BJ (cell line): ENCODE measurements at regions not wholly inside any gene's neighbourhood (a gene's known extent, or its start where the extent isn't known, plus 50 kb on each side); places are given as distances from the start of the nearest gene placed in this dataset.

Source experiments
- CTCF ChIA-PET: fragments of 350-600 bp; formaldehyde crosslinking; extraction: SDS; loops from one replicate; lab custom pipeline; 2021; ENCODE audit warnings: antibody characterized with exemption, inconsistent platforms; lab: Yijun Ruan, JAX
- POLR2A ChIA-PET: fragments of 300-600 bp; sonication (Branson Sonifier 250); formaldehyde crosslinking; extraction: SDS; loops from one replicate; lab custom pipeline; 2021; ENCODE audit warnings: antibody characterized with exemption; lab: Charles Lee
- DNase-seq: peaks from one replicate; pipeline ENCODE4 v3.0.0-alpha.2; 2011; ENCODE audit warnings: low read depth
- H3K27me3 ChIP-seq: 2 replicates; pipeline ENCODE4 v1.6.0; 2011; ENCODE audit warnings: low read length; ENCODE audit not compliant: control insufficient read depth, insufficient read depth
- H3K36me3 ChIP-seq: 2 replicates; pipeline ENCODE4 v1.5.1; 2011; ENCODE audit warnings: low read length; ENCODE audit not compliant: control insufficient read depth, insufficient read depth
- H3K4me3 ChIP-seq: 2 replicates; pipeline ENCODE4 v1.5.1; 2011; ENCODE audit warnings: low read depth, mild to moderate bottlenecking, control low read depth, low read length
- TF ChIP-seq, protein P1 (sequence below): IDR thresholded peaks from 2 replicates; pipeline ENCODE4 v1.5.1; 2011; ENCODE audit warnings: low read depth, mild to moderate bottlenecking, control low read depth, inconsistent platforms, low read length, moderate library complexity; ENCODE audit not compliant: insufficient read depth

DNA sequence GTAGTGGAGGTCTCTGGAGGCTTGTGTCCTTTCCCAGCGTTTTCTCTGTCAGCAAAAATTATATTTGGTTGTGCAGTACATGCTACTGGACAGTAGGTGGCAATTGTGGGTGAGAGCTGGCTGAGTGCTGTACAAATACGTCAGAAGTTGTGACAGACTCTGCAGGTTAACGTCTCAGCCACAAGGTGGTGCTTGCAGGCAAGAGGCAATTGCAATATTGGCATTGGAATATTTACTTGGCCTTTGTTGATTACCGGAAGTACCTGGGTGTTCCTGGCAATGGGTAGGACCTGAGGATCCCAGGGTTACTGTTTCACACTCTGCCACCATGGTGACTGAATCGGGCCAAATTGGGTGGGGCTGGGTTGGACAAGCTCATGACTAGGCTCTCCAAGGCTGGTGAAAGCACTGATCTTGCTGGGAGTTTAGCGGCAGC, 333.9 kb upstream of the LMO3 start:
- POLR2A ChIA-PET: no interaction called here
- CTCF ChIA-PET: no interaction called here
- DNase-seq: no peak
- Histone ChIP-seq H3K27me3 (no peaks in the 10 kb centered on the region), H3K4me3 (no peak overlapping the region), H3K36me3 (no peaks in the 10 kb centered on the region)
- TF ChIP-seq, protein P1, sequence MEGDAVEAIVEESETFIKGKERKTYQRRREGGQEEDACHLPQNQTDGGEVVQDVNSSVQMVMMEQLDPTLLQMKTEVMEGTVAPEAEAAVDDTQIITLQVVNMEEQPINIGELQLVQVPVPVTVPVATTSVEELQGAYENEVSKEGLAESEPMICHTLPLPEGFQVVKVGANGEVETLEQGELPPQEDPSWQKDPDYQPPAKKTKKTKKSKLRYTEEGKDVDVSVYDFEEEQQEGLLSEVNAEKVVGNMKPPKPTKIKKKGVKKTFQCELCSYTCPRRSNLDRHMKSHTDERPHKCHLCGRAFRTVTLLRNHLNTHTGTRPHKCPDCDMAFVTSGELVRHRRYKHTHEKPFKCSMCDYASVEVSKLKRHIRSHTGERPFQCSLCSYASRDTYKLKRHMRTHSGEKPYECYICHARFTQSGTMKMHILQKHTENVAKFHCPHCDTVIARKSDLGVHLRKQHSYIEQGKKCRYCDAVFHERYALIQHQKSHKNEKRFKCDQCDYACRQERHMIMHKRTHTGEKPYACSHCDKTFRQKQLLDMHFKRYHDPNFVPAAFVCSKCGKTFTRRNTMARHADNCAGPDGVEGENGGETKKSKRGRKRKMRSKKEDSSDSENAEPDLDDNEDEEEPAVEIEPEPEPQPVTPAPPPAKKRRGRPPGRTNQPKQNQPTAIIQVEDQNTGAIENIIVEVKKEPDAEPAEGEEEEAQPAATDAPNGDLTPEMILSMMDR: 0 out of 2 replicates have a peak, but pooled peaks have one; percentile 16

- ChIA-PET POLR2A (no interaction called here), CTCF (no interaction called here)
- TF ChIP-seq, protein P1: no peak
- no peak for DNase-seq
- H3K36me3 ChIP-seq: no peaks in the 10 kb centered on the region
- H3K27me3 ChIP-seq: no peaks in the 10 kb centered on the region
- no peak overlapping the region for H3K4me3 ChIP-seq
Observed at GRCh38 chr12:16927259-16927658, 321.3 kb upstream of the LMO3 start.

GRCh38 chr12:16920451-16920850, 314.5 kb upstream of the LMO3 start:
- no peak overlapping the region for H3K4me3 ChIP-seq
- no peaks in the 10 kb centered on the region for H3K36me3 ChIP-seq
- no peaks in the 10 kb centered on the region for H3K27me3 ChIP-seq
- CTCF ChIA-PET: no interaction called here
- DNase-seq: no peak
- POLR2A ChIA-PET: no interaction called here
- TF ChIP-seq, protein P1: no peak

- Histone ChIP-seq H3K36me3 (no peaks in the 10 kb centered on the region), H3K27me3 (no peaks in the 10 kb centered on the region), H3K4me3 (no peak overlapping the region)
- no peak for DNase-seq
- ChIA-PET CTCF (no interaction called here), POLR2A (no interaction called here)
- TF ChIP-seq, protein P1: no peak
Observed at GRCh38 chr12:16919551-16919950, 313.6 kb upstream of the LMO3 start.

DNA sequence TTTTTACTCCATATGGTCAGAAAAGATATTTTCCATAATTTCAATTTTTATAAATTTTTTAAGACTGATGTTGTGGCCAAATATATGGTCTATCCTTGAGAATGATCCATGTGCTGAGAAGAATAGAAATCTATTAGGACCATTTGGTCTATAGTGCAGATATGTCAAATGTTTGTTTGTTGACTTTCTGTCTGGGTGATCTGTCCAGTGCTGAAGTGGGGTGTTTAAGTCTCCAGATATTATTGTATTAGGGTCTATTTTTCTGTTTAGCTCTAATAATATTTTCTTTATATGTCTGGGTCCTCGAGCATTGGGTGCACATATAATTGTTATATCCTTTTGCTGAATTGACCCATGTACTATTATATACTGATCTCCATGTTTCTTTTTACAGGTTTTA, 308.9 kb upstream of the LMO3 start:
- Histone ChIP-seq H3K36me3 (no peaks in the 10 kb centered on the region), H3K27me3 (no peaks in the 10 kb centered on the region), H3K4me3 (no peak overlapping the region)
- DNase-seq: no peak
- ChIA-PET POLR2A (no interaction called here), CTCF (no interaction called here)
- TF ChIP-seq, protein P1: no peak
